H1 (cell line): ENCODE measurements at regions not wholly inside any gene's neighbourhood (a gene's known extent, or its start where the extent isn't known, plus 50 kb on each side); places are given as distances from the start of the nearest gene placed in this dataset.

ENCODE experiments used
- ATF3 ChIP-seq: IDR thresholded peaks from 2 replicates; pipeline ENCODE4 v1.6.1; 2011; ENCODE audit warnings: low read depth, mild to moderate bottlenecking, low read length; ENCODE audit not compliant: insufficient read depth
- BRCA1 ChIP-seq: IDR thresholded peaks from 2 replicates; pipeline ENCODE4 v1.6.1; 2012; ENCODE audit warnings: low read depth, low read length, improper control_type of control experiment
- CHD2 ChIP-seq: IDR thresholded peaks from 2 replicates; pipeline ENCODE4 v1.6.1; 2012; ENCODE audit warnings: low read length, improper control_type of control experiment
- CTCF ChIP-seq, 3 experiments: IDR thresholded peaks; 1 replicate in 2 of 3; 2 replicates in 1 of 3; pipeline versions ENCODE4 v1.5.1 to v1.6.1; 2011; ENCODE audit warnings: low read length in 3 of 3, mild to moderate bottlenecking in 3 of 3, inconsistent platforms in 2 of 3, low read depth in 1 of 3, moderate library complexity in 1 of 3; ENCODE audit not compliant: insufficient read depth in 1 of 3; ENCODE audit errors: control extremely low read depth in 1 of 3
- EP300 ChIP-seq, 2 experiments: IDR thresholded peaks; 1 replicate in 1 of 2; 2 replicates in 1 of 2; pipeline ENCODE4 v1.6.1; 2011 to 2012; ENCODE audit warnings: low read depth in 2 of 2, low read length in 2 of 2, mild to moderate bottlenecking in 2 of 2, borderline replicate concordance in 1 of 2, inconsistent platforms in 1 of 2, moderate library complexity in 1 of 2
- EZH2 ChIP-seq: fragments of 200-600 bp; sonication (generic); IDR thresholded peaks from 2 replicates; pipeline ENCODE4 v1.7.1; 2012; ENCODE audit warnings: low read depth, mild to moderate bottlenecking, moderate library complexity, low read length, inconsistent platforms; ENCODE audit not compliant: severe bottlenecking
- GABPA ChIP-seq: IDR thresholded peaks from 2 replicates; pipeline ENCODE4 v1.6.1; 2011; ENCODE audit warnings: mild to moderate bottlenecking, low read length, moderate library complexity, borderline replicate concordance; ENCODE audit not compliant: insufficient read depth
- GTF2F1 ChIP-seq: IDR thresholded peaks from 2 replicates; pipeline ENCODE4 v1.6.1; 2012; ENCODE audit warnings: low read depth, low read length, improper control_type of control experiment, borderline replicate concordance
- POLR2A ChIP-seq, 2 experiments: IDR thresholded peaks; 1 replicate in 1 of 2; 2 replicates in 1 of 2; pipeline ENCODE4 v1.6.1; 2011; ENCODE audit warnings: low read depth in 2 of 2, low read length in 2 of 2, mild to moderate bottlenecking in 2 of 2; ENCODE audit errors: control extremely low read depth in 1 of 2
- POLR2AphosphoS5 ChIP-seq: IDR thresholded peaks from 2 replicates; pipeline ENCODE4 v1.6.1; 2011; ENCODE audit warnings: low read depth, low read length
- RAD21 ChIP-seq, 2 experiments: IDR thresholded peaks in 1 of 2; conservative IDR thresholded peaks in 1 of 2; 2 replicates each; pipeline ENCODE4 v1.6.1; 2011; ENCODE audit warnings: low read depth in 2 of 2, low read length in 2 of 2, improper control_type of control experiment in 1 of 2, inconsistent platforms in 1 of 2, mild to moderate bottlenecking in 1 of 2, moderate library complexity in 1 of 2
- SIN3A ChIP-seq, 2 experiments: IDR thresholded peaks in 1 of 2; conservative IDR thresholded peaks in 1 of 2; 2 replicates each; pipeline ENCODE4 v1.6.1; 2011 to 2012; ENCODE audit warnings: low read length in 2 of 2, improper control_type of control experiment in 1 of 2, low read depth in 1 of 2, mild to moderate bottlenecking in 1 of 2
- SIX5 ChIP-seq: IDR thresholded peaks from 2 replicates; pipeline ENCODE4 v1.6.1; 2011; ENCODE audit warnings: mild to moderate bottlenecking, low read depth, low read length
- TF ChIP-seq, protein P1 (sequence below): IDR thresholded peaks from 2 replicates; pipeline ENCODE4 v1.6.1; 2011; ENCODE audit warnings: low read length, improper control_type of control experiment

- TF ChIP-seq RAD21 (IDR thresholded peaks at IDR 0.05 in 1 of 2, conservative IDR thresholded peaks at IDR 0.05 in 1 of 2; ENCODE audit: low read depth in 2 of 2, low read length in 2 of 2) (no peak), GABPA (no peak; the same call in none of the 2 replicates), POLR2A (IDR thresholded peaks at IDR 0.05; ENCODE audit: control extremely low read depth in 1 of 2, low read depth in 2 of 2, low read length in 2 of 2) (no peak), EP300 (IDR thresholded peaks at IDR 0.05; ENCODE audit: borderline replicate concordance in 1 of 2, low read depth in 2 of 2, low read length in 2 of 2) (no peak), CHD2 (no peak), EZH2 (no peak), SIX5 (no peak), ATF3 (no peak), CTCF (IDR thresholded peaks at IDR 0.05; ENCODE audit: control extremely low read depth in 1 of 3, insufficient read depth in 1 of 3, low read depth in 1 of 3, low read length in 3 of 3) (no peak), GTF2F1 (no peak), BRCA1 (no peak), POLR2AphosphoS5 (no peak), SIN3A (conservative IDR thresholded peaks at IDR 0.05 in 1 of 2, IDR thresholded peaks at IDR 0.05 in 1 of 2; ENCODE audit: low read depth in 1 of 2, low read length in 2 of 2) (0 out of 4 replicates have a peak, but pooled peaks of 1 of the 2 experiments have one; percentile 7)
- TF ChIP-seq, protein P1, sequence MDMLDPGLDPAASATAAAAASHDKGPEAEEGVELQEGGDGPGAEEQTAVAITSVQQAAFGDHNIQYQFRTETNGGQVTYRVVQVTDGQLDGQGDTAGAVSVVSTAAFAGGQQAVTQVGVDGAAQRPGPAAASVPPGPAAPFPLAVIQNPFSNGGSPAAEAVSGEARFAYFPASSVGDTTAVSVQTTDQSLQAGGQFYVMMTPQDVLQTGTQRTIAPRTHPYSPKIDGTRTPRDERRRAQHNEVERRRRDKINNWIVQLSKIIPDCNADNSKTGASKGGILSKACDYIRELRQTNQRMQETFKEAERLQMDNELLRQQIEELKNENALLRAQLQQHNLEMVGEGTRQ: no peak
Measured at GRCh38 chr22:46061124-46061500, 84.2 kb upstream of the WNT7B start.
